ENCODE measurements at regions not wholly inside any gene's neighbourhood (a gene's known extent, or its start where the extent isn't known, plus 50 kb on each side); places are given as distances from the start of the nearest gene placed in this dataset.
"Not testable (repeated sequence)": the region's sequence is repeated elsewhere in the genome, so short reads cannot be mapped to it uniquely, and the experiment has no call there.

DNA sequence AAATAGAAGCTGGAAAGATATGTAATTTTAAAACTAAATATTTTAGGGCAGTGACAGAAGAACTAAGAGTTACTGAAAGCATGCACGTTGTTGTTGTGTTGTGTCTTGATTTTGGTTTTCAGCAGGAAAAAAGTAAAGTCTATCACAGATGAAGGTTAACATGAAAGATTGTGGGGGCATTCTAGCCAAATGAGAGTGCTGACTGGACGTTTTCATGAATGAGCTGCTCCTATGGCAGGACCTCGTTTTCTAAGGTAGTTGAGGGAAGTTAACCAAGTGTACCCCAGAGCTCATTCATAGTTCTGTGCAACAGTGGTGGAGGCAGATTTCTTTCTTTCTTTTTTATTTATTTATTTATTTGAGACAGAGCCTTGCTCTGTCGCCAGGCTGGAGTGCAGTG is 194.6 kb upstream of the IRS2 start:
- TF ChIP-seq, protein P1, sequence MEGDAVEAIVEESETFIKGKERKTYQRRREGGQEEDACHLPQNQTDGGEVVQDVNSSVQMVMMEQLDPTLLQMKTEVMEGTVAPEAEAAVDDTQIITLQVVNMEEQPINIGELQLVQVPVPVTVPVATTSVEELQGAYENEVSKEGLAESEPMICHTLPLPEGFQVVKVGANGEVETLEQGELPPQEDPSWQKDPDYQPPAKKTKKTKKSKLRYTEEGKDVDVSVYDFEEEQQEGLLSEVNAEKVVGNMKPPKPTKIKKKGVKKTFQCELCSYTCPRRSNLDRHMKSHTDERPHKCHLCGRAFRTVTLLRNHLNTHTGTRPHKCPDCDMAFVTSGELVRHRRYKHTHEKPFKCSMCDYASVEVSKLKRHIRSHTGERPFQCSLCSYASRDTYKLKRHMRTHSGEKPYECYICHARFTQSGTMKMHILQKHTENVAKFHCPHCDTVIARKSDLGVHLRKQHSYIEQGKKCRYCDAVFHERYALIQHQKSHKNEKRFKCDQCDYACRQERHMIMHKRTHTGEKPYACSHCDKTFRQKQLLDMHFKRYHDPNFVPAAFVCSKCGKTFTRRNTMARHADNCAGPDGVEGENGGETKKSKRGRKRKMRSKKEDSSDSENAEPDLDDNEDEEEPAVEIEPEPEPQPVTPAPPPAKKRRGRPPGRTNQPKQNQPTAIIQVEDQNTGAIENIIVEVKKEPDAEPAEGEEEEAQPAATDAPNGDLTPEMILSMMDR (IDR thresholded peaks at IDR 0.05; ENCODE audit: insufficient read depth, missing control alignments), result no peak
- FAIRE-seq (no peak), DNase-seq (ENCODE audit: insufficient read length, low spot score) (no peak)

GRCh38 chr13:109979676-109980075 is 193.3 kb upstream of the IRS2 start:
- not testable (repeated sequence) for FAIRE-seq

GRCh38 chr13:109979228-109979627 is 192.8 kb upstream of the IRS2 start:
- DNase-seq (ENCODE audit: insufficient read length, low spot score) (no peak), FAIRE-seq (no peak)
- TF ChIP-seq, protein P1 (IDR thresholded peaks at IDR 0.05; ENCODE audit: insufficient read depth, missing control alignments), result no peak

More at GRCh38 chr13:109979676-109980075, 193.3 kb upstream of the IRS2 start:
- DNase-seq (ENCODE audit: insufficient read length, low spot score), result not testable (repeated sequence)

DNA sequence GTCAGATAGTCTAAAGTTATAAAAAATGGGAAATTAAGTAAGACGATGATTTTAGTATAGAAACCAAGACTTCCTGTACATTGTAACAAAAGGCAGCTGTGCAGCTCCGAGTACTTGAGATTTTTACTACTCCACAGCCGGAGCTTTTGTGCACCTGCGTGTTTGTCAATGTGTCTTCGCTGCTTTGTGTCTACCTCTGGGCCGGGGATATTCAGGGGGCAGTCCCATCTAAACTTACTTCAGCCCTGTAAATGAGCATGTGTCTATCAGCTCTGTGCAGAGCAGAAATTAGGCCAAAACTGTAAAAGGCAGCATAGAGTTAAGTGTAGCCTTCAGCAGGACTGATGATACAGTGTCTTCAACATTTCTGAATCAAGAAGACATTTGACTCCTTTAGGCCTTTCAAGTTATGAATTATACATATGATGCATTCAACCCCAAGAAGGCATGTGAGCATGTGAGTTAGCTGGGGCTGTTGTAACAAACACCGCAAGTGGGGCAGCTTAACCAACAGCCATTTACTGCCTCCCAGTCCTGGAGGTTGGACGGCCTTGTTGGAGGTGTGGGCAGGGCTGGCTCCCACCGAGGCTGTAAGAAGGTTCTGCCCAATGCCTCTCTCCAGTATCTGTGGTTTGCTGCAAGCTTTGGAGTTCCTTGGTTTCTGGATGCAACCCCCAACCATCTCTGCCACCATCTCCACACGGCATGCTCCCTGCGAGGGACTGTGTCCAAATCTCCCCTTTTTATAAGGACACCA is 191.0 kb upstream of the IRS2 start:
- DNase-seq (ENCODE audit: insufficient read length, low spot score) (no peak), FAIRE-seq (no peak)
- TF ChIP-seq, protein P1 (IDR thresholded peaks at IDR 0.05; ENCODE audit: insufficient read depth, missing control alignments), result no peak

GRCh38 chr13:109976206-109976997 is 190.0 kb upstream of the IRS2 start:
- TF ChIP-seq, protein P1 (IDR thresholded peaks at IDR 0.05; ENCODE audit: insufficient read depth, missing control alignments), result no peak
- no peak for DNase-seq (ENCODE audit: insufficient read length, low spot score)
- no peak for FAIRE-seq

DNA sequence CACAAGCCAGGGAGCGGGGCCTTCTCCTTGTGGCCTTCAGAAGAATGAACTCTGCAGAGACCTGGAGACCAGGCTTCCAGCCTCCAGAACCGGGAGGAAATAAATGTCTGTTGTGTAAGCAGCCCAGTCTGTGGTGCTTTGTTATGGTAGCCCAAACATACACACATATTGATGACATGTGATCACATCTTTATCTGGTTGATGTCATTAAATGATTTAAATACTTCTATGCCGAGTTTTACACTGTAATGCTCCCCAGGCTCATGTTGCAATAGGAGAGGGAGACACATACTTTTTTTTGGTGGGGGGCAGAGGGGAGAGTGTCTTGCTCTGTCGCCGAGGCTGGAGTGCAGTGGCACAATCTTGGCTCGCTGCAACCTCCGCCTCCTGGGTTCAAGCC is 188.0 kb upstream of the IRS2 start:
- FAIRE-seq, result no peak
- no peak for DNase-seq (ENCODE audit: insufficient read length, low spot score)
- TF ChIP-seq, protein P1 (IDR thresholded peaks at IDR 0.05; ENCODE audit: insufficient read depth, missing control alignments), result no peak

DNA sequence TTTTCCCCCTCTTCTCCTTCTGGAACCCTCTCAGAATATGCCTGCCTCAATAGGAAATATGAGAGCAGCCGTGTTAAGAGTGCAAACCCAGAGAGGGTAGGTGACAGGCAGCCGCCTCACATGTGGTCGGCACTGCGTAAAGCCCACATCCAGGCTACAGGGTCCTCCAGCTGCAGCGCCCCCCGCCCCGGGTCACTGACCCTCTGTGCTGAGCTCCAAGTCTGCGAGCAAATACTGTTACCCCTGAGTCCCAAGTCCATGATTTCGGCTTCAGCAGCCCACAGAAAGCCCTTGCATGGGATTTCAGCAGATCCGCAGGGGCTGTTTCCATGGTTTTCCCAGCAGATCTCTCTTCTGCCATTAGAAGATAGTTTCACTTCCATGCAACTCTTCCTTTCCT is 186.9 kb upstream of the IRS2 start:
- FAIRE-seq (no peak), DNase-seq (ENCODE audit: insufficient read length, low spot score) (no peak)
- TF ChIP-seq, protein P1 (IDR thresholded peaks at IDR 0.05; ENCODE audit: insufficient read depth, missing control alignments), result no peak
